ENCODE measurements at regions not wholly inside any gene's neighbourhood (a gene's known extent, or its start where the extent isn't known, plus 50 kb on each side); places are given as distances from the start of the nearest gene placed in this dataset.

DNA sequence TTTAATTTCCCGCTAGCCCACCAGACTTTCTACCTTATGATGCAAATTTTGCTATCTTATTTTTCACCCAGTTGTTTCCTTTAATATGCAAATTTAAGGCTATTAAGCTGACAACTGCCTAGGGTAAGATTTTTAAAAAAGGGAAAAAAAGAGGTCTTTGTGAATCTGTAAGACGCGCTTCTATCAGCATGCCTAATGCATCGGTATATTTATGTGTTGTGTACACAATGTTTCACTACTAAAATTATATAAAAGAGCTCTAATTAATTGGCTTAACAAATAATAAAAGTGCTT lies 386.6 kb downstream of the KIF20B start:
- H3K9me3 ChIP-seq, result no peaks in the 10 kb centered on the region
- ATAC-seq (no peak), FAIRE-seq (no peak)

DNA sequence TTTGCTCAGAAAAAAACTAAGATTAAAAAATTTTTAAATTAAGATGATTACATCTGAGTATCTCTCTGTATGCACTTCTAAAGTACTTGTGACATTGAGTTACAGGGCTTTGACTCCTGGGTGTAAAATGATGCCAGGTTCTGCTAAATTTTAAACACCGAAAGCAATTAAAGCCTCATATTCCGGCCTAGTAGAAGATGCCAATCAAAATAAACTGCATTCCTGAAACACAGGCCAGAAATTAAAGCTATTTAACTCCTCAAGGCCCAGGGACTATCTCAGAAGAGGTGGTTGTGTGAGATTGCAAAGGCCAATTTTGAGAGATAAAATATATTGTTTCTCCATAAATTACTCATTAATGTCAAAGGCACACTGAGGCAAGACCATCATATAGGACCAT lies 388.3 kb downstream of the KIF20B start:
- Histone ChIP-seq H3K4me1 (no peaks in the 10 kb centered on the region), H3K4me3 (no peak overlapping the region), H3K9me3 (no peaks in the 10 kb centered on the region), H3K4me2 (no peak overlapping the region), H3K27ac (no peak overlapping the region)
- POLR2A ChIA-PET, result no interaction called here
- DNase-seq (ENCODE audit: low read depth in 1 of 2, low spot score in 1 of 2) (no peak), FAIRE-seq (no peak), ATAC-seq (no peak)
- TF ChIP-seq MAZ (IDR thresholded peaks at IDR 0.05; ENCODE audit: borderline replicate concordance, low read depth, low read length), result no peak
- TF ChIP-seq TP53 (CRISPR knock-in tag; IDR thresholded peaks at IDR 0.05), result no peak
- TF ChIP-seq RFX5 (IDR thresholded peaks at IDR 0.05), result no peak
- TF ChIP-seq CBX8 (IDR thresholded peaks at IDR 0.05), result no peak
- no peak for TF ChIP-seq KDM5A (IDR thresholded peaks at IDR 0.05)
- TF ChIP-seq EHF (CRISPR knock-in tag; IDR thresholded peaks at IDR 0.05), result no peak
- no peak for TF ChIP-seq HDAC2 (IDR thresholded peaks at IDR 0.05)
- TF ChIP-seq ZC3H11A (IDR thresholded peaks at IDR 0.05), result no peak
- TF ChIP-seq CHD4 (IDR thresholded peaks at IDR 0.05; ENCODE audit: borderline replicate concordance), result no peak
- TF ChIP-seq, protein P1, sequence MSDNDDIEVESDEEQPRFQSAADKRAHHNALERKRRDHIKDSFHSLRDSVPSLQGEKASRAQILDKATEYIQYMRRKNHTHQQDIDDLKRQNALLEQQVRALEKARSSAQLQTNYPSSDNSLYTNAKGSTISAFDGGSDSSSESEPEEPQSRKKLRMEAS (IDR thresholded peaks at IDR 0.05), result no peak
- TF ChIP-seq HOXB13 (CRISPR knock-in tag; IDR thresholded peaks at IDR 0.05; ENCODE audit: low read depth), result no peak
- TF ChIP-seq, protein P2, sequence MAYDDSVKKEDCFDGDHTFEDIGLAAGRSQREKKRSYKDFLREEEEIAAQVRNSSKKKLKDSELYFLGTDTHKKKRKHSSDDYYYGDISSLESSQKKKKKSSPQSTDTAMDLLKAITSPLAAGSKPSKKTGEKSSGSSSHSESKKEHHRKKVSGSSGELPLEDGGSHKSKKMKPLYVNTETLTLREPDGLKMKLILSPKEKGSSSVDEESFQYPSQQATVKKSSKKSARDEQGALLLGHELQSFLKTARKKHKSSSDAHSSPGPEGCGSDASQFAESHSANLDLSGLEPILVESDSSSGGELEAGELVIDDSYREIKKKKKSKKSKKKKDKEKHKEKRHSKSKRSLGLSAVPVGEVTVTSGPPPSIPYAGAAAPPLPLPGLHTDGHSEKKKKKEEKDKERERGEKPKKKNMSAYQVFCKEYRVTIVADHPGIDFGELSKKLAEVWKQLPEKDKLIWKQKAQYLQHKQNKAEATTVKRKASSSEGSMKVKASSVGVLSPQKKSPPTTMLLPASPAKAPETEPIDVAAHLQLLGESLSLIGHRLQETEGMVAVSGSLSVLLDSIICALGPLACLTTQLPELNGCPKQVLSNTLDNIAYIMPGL (CRISPR knock-in tag; IDR thresholded peaks at IDR 0.05; ENCODE audit: borderline replicate concordance), result no peak
- TF ChIP-seq NFE2L2 (conservative IDR thresholded peaks at IDR 0.05; ENCODE audit: low read length), result no peak
- TF ChIP-seq, protein P3, sequence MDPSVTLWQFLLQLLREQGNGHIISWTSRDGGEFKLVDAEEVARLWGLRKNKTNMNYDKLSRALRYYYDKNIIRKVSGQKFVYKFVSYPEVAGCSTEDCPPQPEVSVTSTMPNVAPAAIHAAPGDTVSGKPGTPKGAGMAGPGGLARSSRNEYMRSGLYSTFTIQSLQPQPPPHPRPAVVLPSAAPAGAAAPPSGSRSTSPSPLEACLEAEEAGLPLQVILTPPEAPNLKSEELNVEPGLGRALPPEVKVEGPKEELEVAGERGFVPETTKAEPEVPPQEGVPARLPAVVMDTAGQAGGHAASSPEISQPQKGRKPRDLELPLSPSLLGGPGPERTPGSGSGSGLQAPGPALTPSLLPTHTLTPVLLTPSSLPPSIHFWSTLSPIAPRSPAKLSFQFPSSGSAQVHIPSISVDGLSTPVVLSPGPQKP (IDR thresholded peaks at IDR 0.05; ENCODE audit: low read depth, low read length), result no peak
- TF ChIP-seq CEBPB (IDR thresholded peaks at IDR 0.05), result no peak
- CTCF ChIA-PET, result no interaction called here
- 43% methylated on average over 2 of the region's 2 CpGs for WGBS (ENCODE audit: missing lambda C conversion rate)

More for the DNA sequence above, 386.6 kb downstream of the KIF20B start:
- TF ChIP-seq EHMT2 (IDR thresholded peaks at IDR 0.05; ENCODE audit: low read depth) (no peak), ZNF302 (CRISPR knock-in tag; IDR thresholded peaks at IDR 0.05) (no peak), FOXS1 (CRISPR knock-in tag; IDR thresholded peaks at IDR 0.05) (no peak), HEYL (CRISPR knock-in tag; IDR thresholded peaks at IDR 0.05) (no peak), HOXA7 (CRISPR knock-in tag; IDR thresholded peaks at IDR 0.05) (no peak), TFCP2L1 (CRISPR knock-in tag; IDR thresholded peaks at IDR 0.05) (no peak), KDM1A (IDR thresholded peaks at IDR 0.05; ENCODE audit: low read depth) (no peak), ATOH8 (CRISPR knock-in tag; IDR thresholded peaks at IDR 0.05; ENCODE audit: low read depth) (no peak), RFX5 (IDR thresholded peaks at IDR 0.05) (no peak), RNF2 (IDR thresholded peaks at IDR 0.05; ENCODE audit: borderline replicate concordance, low read depth) (no peak), BHLHE40 (IDR thresholded peaks at IDR 0.05; ENCODE audit: low read depth, low read length) (no peak), FOSB (CRISPR knock-in tag; IDR thresholded peaks at IDR 0.05) (no peak), HDAC2 (IDR thresholded peaks at IDR 0.05) (no peak), ZC3H11A (IDR thresholded peaks at IDR 0.05) (no peak), ESRRA (IDR thresholded peaks at IDR 0.05; ENCODE audit: borderline replicate concordance, low read length) (no peak), EHF (CRISPR knock-in tag; IDR thresholded peaks at IDR 0.05) (no peak)
- TF ChIP-seq, protein P4, sequence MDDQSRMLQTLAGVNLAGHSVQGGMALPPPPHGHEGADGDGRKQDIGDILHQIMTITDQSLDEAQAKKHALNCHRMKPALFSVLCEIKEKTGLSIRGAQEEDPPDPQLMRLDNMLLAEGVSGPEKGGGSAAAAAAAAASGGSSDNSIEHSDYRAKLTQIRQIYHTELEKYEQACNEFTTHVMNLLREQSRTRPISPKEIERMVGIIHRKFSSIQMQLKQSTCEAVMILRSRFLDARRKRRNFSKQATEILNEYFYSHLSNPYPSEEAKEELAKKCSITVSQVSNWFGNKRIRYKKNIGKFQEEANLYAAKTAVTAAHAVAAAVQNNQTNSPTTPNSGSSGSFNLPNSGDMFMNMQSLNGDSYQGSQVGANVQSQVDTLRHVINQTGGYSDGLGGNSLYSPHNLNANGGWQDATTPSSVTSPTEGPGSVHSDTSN (IDR thresholded peaks at IDR 0.05), result no peak
- TF ChIP-seq, protein P5, sequence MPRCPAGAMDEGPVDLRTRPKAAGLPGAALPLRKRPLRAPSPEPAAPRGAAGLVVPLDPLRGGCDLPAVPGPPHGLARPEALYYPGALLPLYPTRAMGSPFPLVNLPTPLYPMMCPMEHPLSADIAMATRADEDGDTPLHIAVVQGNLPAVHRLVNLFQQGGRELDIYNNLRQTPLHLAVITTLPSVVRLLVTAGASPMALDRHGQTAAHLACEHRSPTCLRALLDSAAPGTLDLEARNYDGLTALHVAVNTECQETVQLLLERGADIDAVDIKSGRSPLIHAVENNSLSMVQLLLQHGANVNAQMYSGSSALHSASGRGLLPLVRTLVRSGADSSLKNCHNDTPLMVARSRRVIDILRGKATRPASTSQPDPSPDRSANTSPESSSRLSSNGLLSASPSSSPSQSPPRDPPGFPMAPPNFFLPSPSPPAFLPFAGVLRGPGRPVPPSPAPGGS (IDR thresholded peaks at IDR 0.05), result no peak
- TF ChIP-seq, protein P1 (IDR thresholded peaks at IDR 0.05), result no peak
- TF ChIP-seq, protein P6, sequence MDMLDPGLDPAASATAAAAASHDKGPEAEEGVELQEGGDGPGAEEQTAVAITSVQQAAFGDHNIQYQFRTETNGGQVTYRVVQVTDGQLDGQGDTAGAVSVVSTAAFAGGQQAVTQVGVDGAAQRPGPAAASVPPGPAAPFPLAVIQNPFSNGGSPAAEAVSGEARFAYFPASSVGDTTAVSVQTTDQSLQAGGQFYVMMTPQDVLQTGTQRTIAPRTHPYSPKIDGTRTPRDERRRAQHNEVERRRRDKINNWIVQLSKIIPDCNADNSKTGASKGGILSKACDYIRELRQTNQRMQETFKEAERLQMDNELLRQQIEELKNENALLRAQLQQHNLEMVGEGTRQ (IDR thresholded peaks at IDR 0.05), result no peak
- H3K27ac ChIP-seq, result no peak overlapping the region
- 94% methylated on average over 4 of the region's 4 CpGs for WGBS (ENCODE audit: missing lambda C conversion rate)
- no peak overlapping the region for H3K4me3 ChIP-seq
- no peak for DNase-seq (ENCODE audit: low read depth in 1 of 2, low spot score in 1 of 2)
- no peaks in the 10 kb centered on the region for H3K4me1 ChIP-seq
- CTCF ChIA-PET, result no interaction called here
- H3K4me2 ChIP-seq, result no peak overlapping the region
- POLR2A ChIA-PET, result no interaction called here
